Ishikawa (cell line): ENCODE measurements at regions not wholly inside any gene's neighbourhood (a gene's known extent, or its start where the extent isn't known, plus 50 kb on each side); places are given as distances from the start of the nearest gene placed in this dataset.

Source experiments
- CEBPB ChIP-seq: IDR thresholded peaks from 2 replicates; pipeline ENCODE4 v1.6.1; 2012
- CREB1 ChIP-seq: IDR thresholded peaks from 2 replicates; pipeline ENCODE4 v1.6.1; 2012; ENCODE audit warnings: low read depth
- EGR1 ChIP-seq: IDR thresholded peaks from 2 replicates; pipeline ENCODE4 v1.6.1; 2012
- EP300 ChIP-seq: IDR thresholded peaks from 2 replicates; pipeline ENCODE4 v1.6.1; 2012; ENCODE audit warnings: borderline replicate concordance
- FOXM1 ChIP-seq: IDR thresholded peaks from 2 replicates; pipeline ENCODE4 v1.6.1; 2012; ENCODE audit warnings: low read depth, borderline replicate concordance
- MAX ChIP-seq: IDR thresholded peaks from 2 replicates; pipeline ENCODE4 v1.6.1; 2012
- NFIC ChIP-seq: IDR thresholded peaks from 2 replicates; pipeline ENCODE4 v1.6.1; 2012
- RAD21 ChIP-seq: IDR thresholded peaks from 2 replicates; pipeline ENCODE4 v1.6.1; 2012; ENCODE audit warnings: low read depth
- REST ChIP-seq: IDR thresholded peaks from 2 replicates; pipeline ENCODE4 v1.6.1; 2012; ENCODE audit warnings: low read depth, mild to moderate bottlenecking
- TAF1 ChIP-seq: IDR thresholded peaks from 2 replicates; pipeline ENCODE4 v1.6.1; 2012; ENCODE audit warnings: low read depth, mild to moderate bottlenecking
- TCF12 ChIP-seq: IDR thresholded peaks from 2 replicates; pipeline ENCODE4 v1.6.1; 2012; ENCODE audit warnings: low read depth
- TEAD4 ChIP-seq: IDR thresholded peaks from 2 replicates; pipeline ENCODE4 v1.6.1; 2012
- USF1 ChIP-seq: IDR thresholded peaks from 2 replicates; pipeline ENCODE4 v1.6.1; 2012
- YY1 ChIP-seq: IDR thresholded peaks from 2 replicates; pipeline ENCODE4 v1.6.1; 2012; ENCODE audit warnings: low read depth
- ZBTB7A ChIP-seq: IDR thresholded peaks from 2 replicates; pipeline ENCODE4 v1.6.1; 2012; ENCODE audit warnings: low read depth

GRCh38 chr6:51265426-51265825 lies 446.8 kb downstream of the TFAP2B start:
- TF ChIP-seq NFIC (no peak), ZBTB7A (no peak), TCF12 (no peak), EP300 (no peak), REST (no peak), USF1 (no peak), TAF1 (no peak), EGR1 (no peak), RAD21 (no peak), MAX (no peak), TEAD4 (no peak), FOXM1 (no peak), CREB1 (no peak), CEBPB (no peak), YY1 (no peak)

GRCh38 chr6:51266604-51267003 lies 447.9 kb downstream of the TFAP2B start:
- no peak for TF ChIP-seq TAF1
- no peak for TF ChIP-seq CREB1
- TF ChIP-seq EGR1: no peak
- TF ChIP-seq EP300: no peak
- no peak for TF ChIP-seq REST
- TF ChIP-seq RAD21: no peak
- TF ChIP-seq TCF12: no peak
- no peak for TF ChIP-seq YY1
- no peak for TF ChIP-seq TEAD4
- TF ChIP-seq ZBTB7A: no peak
- TF ChIP-seq FOXM1: no peak
- no peak for TF ChIP-seq MAX
- no peak for TF ChIP-seq CEBPB
- TF ChIP-seq NFIC: no peak
- no peak for TF ChIP-seq USF1

GRCh38 chr6:51268666-51269065 lies 450.0 kb downstream of the TFAP2B start:
- TF ChIP-seq CREB1 (no peak), REST (no peak), EP300 (no peak), FOXM1 (no peak), TAF1 (no peak), RAD21 (no peak), TCF12 (no peak), YY1 (no peak), NFIC (no peak)

GRCh38 chr6:51269876-51270275 lies 451.2 kb downstream of the TFAP2B start:
- TF ChIP-seq ZBTB7A (no peak), YY1 (no peak), TCF12 (no peak), MAX (no peak)

- TF ChIP-seq REST: no peak
- TF ChIP-seq NFIC: no peak
- no peak for TF ChIP-seq EP300
- no peak for TF ChIP-seq TAF1
- no peak for TF ChIP-seq MAX
- TF ChIP-seq TCF12: no peak
- no peak for TF ChIP-seq YY1
- no peak for TF ChIP-seq RAD21
- TF ChIP-seq CREB1: no peak
- TF ChIP-seq TEAD4: no peak
These were observed 452.9 kb downstream of the TFAP2B start for GRCh38 chr6:51271615-51272014.
